ENCODE measurements at regions not wholly inside any gene's neighbourhood (a gene's known extent, or its start where the extent isn't known, plus 50 kb on each side); places are given as distances from the start of the nearest gene placed in this dataset.

DNA sequence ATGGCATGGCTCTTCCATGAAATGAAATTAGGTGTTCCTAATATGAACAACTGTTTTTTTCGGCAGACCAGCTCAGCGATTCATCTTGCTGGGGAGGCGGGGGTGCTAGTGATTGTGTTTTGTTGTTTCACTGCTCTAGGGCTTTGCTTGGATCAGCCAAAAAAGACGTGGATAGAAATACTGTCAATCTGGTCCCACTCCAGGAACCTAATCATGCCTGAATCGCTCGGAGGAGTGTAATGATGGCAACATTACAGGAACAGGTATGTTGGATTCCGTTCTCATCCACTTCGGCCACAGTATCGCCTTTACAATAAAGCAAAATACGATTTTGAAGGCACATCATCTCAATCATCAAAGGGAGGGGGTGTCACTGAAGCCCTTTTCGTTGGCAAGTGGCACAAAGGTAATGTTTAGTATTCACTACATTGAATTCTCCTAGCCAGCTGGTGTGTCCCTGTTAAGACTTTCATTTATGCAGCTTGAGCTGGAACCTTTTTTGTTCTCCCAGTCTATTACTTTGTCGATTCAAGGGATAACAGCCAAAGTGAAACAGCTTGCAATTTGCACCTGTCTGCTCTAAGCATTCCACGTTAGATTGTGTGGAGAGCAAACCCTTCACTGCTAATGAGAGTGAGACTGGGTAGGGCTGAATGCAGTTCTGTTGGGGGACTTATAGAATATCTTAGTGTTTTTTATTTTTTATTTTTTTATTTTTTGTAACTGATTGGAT lies 477.7 kb downstream of the TFAP2A start:
- TF ChIP-seq POLR2A (IDR thresholded peaks at IDR 0.05; ENCODE audit: low read length), result no peak
- no peak for TF ChIP-seq GATA1 (IDR thresholded peaks at IDR 0.05; ENCODE audit: low read depth, low read length)
- DNase-seq, result no peak

DNA sequence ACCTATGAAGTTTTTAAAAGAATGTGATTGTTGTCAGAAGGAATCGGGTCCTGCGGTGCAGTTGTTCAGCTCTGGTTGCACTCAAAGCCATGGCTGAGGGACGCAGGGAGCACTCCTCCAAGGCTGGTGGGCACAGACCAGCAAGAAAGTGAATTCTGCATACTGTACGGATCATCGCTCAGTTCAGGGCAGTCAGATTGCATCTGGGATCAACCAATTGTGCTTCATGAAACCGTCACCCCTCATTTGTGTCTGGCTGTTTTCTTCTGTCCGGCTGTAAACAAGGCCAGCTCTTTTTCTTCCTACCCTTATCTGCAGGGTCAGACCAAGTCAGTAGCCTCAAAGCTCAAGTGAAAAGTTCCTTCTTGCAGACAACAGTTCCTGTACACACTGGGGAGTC lies 478.3 kb downstream of the TFAP2A start:
- no peak for TF ChIP-seq POLR2A (IDR thresholded peaks at IDR 0.05; ENCODE audit: low read length)
- no peak for DNase-seq

DNA sequence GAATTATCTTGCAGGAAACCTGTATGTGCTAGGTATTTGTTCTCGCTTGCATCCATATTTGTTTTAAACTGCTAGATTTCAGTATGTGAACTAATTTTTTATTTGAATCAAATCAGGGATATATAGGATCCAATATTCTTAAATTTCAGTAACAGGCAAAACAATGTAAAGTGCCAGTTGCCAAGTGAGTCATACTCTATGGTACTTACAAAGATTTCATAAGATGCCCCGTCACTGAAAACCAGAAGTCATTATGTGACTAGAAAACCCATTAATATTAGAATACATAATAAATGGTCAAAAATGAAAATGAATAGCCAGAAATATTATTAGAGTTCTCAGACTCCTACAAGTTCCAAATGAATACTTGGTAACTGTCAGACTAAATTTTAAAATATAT lies 481.2 kb downstream of the TFAP2A start:
- TF ChIP-seq GATA1 (IDR thresholded peaks at IDR 0.05; ENCODE audit: low read depth, low read length), result no peak
- TF ChIP-seq POLR2A (IDR thresholded peaks at IDR 0.05; ENCODE audit: low read length), result no peak
- DNase-seq, result no peak

DNA sequence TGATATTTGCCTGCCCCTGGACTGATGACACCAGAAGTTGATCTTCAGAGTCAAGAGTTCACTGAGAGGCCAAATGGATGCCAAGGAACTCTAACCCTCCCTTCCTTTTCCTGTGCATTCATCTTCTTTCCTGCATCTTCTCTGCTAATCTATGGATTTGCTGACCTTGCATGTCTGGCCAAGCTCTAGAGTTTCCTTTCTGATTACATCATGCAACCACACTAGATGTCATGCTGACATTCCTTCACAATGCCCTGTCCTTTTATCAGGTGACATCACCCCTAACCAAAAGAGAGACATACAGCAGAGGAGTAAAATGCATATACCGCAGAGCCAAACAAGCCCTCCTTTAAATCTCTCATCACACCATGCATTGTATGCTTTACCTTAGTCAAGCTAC lies 487.6 kb downstream of the TFAP2A start:
- no peak for DNase-seq
- TF ChIP-seq GATA1 (IDR thresholded peaks at IDR 0.05; ENCODE audit: low read depth, low read length) (no peak), POLR2A (IDR thresholded peaks at IDR 0.05; ENCODE audit: low read length) (no peak)

DNA sequence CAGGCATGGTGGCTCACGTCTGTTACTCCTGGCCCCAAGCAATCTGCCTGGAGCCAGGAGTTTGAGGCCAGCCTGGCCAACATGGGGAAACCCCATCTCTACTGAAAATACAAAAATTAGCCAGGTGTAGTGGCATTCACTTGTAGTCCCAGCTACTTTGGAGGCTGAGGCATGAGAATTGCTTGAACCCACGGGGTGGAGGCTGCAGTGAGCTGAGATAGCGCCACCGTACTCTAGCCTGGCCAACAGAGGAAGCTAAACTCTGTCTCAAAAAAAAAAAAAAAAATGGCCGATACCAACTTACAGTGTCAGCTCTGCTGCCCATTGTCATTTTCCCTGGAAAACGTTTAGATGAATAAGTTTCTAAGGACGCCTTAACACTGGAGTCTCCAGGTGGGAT lies 489.9 kb downstream of the TFAP2A start:
- no peak for DNase-seq
- TF ChIP-seq GATA1 (IDR thresholded peaks at IDR 0.05; ENCODE audit: low read depth, low read length) (no peak), POLR2A (IDR thresholded peaks at IDR 0.05; ENCODE audit: low read length) (no peak)

DNA sequence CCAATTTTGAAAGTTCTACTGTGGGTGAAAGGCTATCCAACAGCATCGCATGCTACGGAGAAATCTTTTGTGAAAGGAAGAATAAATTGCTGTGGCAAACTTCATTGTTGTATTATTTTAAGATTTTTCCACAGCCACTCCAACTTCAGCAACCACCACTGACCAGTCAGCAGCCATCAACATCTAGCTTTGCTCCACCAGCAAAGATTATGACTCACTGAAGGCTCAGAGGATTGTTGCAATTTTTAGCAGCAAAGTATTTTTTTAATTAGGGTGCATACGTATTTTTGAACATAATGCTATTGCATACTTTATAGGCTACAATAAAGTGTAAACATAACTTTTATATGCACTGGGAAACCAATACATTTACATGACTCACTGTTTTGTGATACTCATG lies 493.5 kb downstream of the TFAP2A start:
- no peak for TF ChIP-seq POLR2A (IDR thresholded peaks at IDR 0.05; ENCODE audit: low read length)
- no peak for TF ChIP-seq GATA1 (IDR thresholded peaks at IDR 0.05; ENCODE audit: low read depth, low read length)
- DNase-seq, result no peak

DNA sequence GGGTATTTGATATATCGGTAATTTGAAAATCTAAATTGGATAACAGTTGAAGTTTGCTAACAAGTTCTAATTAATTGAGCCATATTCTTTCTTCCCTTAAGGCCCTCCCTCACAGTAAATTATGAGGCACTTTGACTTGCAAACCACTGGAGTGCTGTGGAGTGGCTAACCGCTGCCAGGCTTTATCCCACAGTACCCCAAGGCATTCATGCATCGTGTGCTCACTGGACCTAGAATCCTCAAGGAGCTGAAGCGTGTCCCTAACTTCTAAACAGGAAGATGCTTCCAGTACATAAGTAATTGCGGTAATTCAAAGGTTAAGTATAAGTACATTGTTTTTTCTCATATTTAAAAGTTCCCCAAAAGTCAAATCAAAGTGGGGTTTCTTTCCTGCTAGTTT lies 499.9 kb downstream of the TFAP2A start:
- TF ChIP-seq GATA1 (IDR thresholded peaks at IDR 0.05; ENCODE audit: low read depth, low read length) (no peak), POLR2A (IDR thresholded peaks at IDR 0.05; ENCODE audit: low read length) (no peak)
- DNase-seq, result no peak

DNA sequence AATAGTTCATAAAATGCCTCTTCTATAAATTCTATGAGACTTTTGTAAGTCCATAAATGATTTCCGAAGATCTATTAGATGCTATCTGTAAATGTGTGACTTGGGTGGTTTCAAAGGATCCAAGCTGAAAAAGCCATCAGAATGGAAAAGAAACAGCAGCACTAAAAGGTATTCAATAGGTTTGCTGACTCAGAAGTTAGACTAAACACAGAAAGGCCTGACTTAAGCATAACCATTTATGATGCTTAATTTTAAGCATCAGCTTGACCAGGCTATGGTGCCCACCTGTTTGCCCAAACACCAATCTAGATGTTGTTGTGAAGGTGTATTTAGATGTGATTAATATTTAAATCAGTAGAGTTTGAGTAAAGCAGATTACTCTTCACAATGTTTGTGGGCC lies 513.5 kb downstream of the TFAP2A start:
- no peak for TF ChIP-seq POLR2A (IDR thresholded peaks at IDR 0.05; ENCODE audit: low read length)
- no peak for TF ChIP-seq GATA1 (IDR thresholded peaks at IDR 0.05; ENCODE audit: low read depth, low read length)
- no peak for DNase-seq

DNA sequence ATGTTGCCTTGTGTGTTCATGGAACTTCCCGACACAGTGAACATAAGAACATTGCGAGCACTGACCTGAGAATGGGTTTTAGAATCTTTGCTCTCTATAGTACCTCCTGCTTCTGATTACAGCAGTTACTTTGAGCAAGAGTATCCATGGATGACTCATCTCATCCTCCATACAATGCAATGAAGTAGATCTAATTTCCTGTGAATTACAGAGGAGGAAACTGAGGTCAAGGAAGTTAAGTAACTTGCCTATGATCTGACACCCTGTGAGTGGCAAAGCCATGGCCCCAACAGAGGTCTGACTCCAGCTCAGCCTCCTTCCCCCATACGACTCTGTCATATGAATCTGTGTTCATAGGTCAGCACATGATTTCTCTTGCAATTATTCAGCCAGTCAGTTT lies 518.1 kb downstream of the TFAP2A start:
- no peak for TF ChIP-seq POLR2A (IDR thresholded peaks at IDR 0.05; ENCODE audit: low read length)
- TF ChIP-seq GATA1 (IDR thresholded peaks at IDR 0.05; ENCODE audit: low read depth, low read length), result no peak

DNA sequence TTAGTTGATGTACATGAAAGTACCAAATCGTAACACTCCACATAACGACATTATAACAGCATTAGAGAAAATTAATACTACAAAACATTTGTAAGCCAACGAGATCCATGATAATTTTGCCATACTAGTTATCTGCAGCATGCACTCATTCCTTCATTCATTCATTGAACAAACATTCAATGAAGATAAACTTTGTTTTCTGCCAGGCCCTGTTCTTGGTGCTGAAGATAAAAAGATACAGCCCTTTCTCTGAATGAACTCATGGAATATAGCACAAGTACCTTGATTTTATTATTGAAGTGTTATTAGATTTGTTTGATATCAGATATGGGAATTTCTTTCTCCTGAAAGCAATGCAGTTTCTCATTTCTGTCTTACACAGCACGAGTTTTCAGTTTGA lies 524.0 kb downstream of the TFAP2A start:
- TF ChIP-seq GATA1 (IDR thresholded peaks at IDR 0.05; ENCODE audit: low read depth, low read length), result no peak
- no peak for DNase-seq

More for the DNA sequence above, 518.1 kb downstream of the TFAP2A start:
- DNase-seq, result no peak

DNA sequence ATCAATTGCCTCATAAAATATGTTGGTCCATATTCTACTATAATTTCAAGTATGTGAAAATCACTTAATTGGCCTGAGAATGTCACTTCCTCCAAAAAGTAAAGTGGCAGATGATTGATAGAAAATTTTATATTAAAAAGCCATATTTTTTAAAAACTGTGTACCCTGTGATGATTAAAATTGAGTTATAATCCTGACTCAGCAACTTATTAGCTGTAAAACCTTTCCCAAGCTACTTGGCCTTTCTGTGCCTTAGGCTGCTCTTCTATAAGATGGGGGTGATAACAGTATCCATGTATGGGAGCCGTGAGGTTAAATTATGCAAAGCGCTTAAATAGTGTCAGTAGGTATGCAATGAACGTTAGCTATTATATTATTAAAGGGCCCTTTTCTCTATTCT lies 524.4 kb downstream of the TFAP2A start:
- DNase-seq, result no peak
- TF ChIP-seq GATA1 (IDR thresholded peaks at IDR 0.05; ENCODE audit: low read depth, low read length), result no peak
- no peak for TF ChIP-seq POLR2A (IDR thresholded peaks at IDR 0.05; ENCODE audit: low read length)

DNA sequence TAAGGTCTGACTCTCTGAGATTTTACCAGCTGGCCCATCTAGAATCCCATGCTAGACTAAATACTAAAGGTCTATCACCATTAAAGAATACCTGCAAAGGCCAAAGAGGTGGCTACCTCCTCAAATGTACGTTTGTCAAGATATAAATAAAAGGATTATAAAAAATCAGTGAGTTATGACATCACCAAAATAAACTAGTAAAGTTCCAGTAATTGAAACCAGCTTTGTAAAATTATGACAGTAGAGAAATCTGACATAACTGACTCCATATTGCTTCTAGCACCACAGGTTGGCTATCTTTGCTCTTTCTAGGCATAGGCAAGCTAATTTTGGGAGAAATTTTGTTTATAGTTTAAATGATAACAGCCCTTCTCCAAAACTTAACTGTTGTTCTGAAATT lies 536.3 kb downstream of the TFAP2A start:
- no peak for TF ChIP-seq GATA1 (IDR thresholded peaks at IDR 0.05; ENCODE audit: low read depth, low read length)
- no peak for TF ChIP-seq POLR2A (IDR thresholded peaks at IDR 0.05; ENCODE audit: low read length)
- DNase-seq, result no peak

DNA sequence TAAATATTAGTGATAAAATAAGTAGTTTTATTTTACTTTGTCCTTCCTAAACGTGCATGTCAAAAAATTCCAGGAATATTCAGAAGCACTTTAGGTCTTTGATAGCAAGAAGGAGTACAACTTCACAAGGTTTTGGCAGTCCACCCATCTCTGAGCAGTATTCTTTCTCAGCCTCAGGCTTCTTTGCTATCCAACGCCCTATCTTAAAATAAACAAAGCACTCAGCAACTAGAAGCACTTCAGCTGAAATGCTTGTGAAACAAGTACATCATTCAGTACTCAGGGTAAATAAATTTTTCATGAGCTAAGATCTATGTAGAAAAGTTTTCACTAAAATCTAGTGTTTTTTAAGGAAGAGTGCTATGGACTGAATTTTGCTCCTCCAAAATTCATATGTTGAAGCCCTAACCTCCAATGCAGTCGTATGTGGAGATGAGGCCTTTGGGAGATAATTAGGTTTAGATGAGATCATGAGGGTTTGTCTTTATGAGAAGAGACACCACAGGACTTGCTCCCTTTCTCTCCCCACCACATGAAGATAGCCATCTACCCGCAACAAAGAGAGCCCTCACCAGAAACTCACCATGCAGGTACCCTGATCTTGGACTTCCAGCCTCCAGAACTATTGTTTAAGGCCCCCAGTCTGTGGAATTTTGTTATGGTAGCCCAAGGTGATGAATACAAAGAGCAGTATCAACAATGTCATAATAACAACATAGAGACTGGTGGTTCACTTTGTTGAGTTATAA lies 539.1 kb downstream of the TFAP2A start:
- no peak for TF ChIP-seq GATA1 (IDR thresholded peaks at IDR 0.05; ENCODE audit: low read depth, low read length)
- TF ChIP-seq POLR2A (IDR thresholded peaks at IDR 0.05; ENCODE audit: low read length), result no peak
- DNase-seq, result no peak

DNA sequence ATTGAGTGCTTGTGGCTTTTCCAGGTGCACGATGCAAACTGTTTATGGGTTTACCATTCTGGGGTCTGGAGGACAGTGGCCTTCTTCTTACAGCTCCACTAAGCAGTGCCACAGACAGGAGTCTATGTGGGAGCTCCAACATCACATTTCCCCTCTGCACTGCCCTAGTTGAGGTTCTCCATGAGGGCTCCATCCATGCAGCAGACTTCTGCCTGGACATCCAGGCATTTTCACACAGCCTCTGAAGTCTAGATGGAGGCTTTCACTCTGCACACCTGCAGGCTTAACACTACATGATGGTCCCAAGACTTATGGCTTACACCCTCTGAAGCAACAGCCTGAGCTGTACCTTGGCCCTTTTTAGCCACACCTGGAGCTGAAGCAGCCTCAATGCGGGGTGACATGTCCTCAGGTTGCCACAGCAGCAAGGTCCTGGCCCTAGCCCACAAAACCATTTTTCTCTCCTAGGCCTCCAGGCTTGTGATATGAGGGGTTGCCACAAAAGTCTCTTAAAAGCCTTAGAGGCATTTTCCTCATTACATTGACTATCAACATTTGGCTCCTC lies 552.2 kb downstream of the TFAP2A start:
- no peak for DNase-seq
- no peak for TF ChIP-seq POLR2A (IDR thresholded peaks at IDR 0.05; ENCODE audit: low read length)
- no peak for TF ChIP-seq GATA1 (IDR thresholded peaks at IDR 0.05; ENCODE audit: low read depth, low read length)
